Mucosa of stomach (tissue), 1 donor: ENCODE measurements at regions not wholly inside any gene's neighbourhood (a gene's known extent, or its start where the extent isn't known, plus 50 kb on each side); places are given as distances from the start of the nearest gene placed in this dataset.

ENCODE experiments used
- H3K27me3 ChIP-seq: one replicate; pipeline ENCODE4 v1.7.0; 2013; ENCODE audit warnings: mild to moderate bottlenecking, low read length; ENCODE audit not compliant: control insufficient read depth, insufficient read depth
- H3K36me3 ChIP-seq: one replicate; pipeline ENCODE4 v1.7.0; 2013; ENCODE audit warnings: low read length; ENCODE audit not compliant: control insufficient read depth, insufficient read depth
- H3K4me1 ChIP-seq: one replicate; pipeline ENCODE4 v1.7.0; 2013; ENCODE audit warnings: mild to moderate bottlenecking, low read length; ENCODE audit not compliant: control insufficient read depth, insufficient read depth
- H3K4me3 ChIP-seq: one replicate; pipeline ENCODE4 v1.7.0; 2013; ENCODE audit warnings: low read length
- H3K9ac ChIP-seq: one replicate; pipeline ENCODE4 v1.7.0; 2013; ENCODE audit warnings: mild to moderate bottlenecking, low read length, moderate library complexity
- H3K9me3 ChIP-seq: one replicate; pipeline ENCODE4 v1.7.0; 2013; ENCODE audit warnings: mild to moderate bottlenecking, low read length, moderate library complexity; ENCODE audit not compliant: control insufficient read depth
- donor health status: Pancreatic carcinoma.

GRCh38 chr12:77745624-77746023, 85.1 kb upstream of the NAV3 start:
- Histone ChIP-seq H3K9me3 (no peaks in the 10 kb centered on the region), H3K4me1 (no peaks in the 10 kb centered on the region), H3K36me3 (no peaks in the 10 kb centered on the region), H3K9ac (no peak overlapping the region), H3K4me3 (no peak overlapping the region), H3K27me3 (no peaks in the 10 kb centered on the region)

- Histone ChIP-seq H3K9ac (no peak overlapping the region), H3K4me3 (no peak overlapping the region), H3K9me3 (no peaks in the 10 kb centered on the region)
Measured at GRCh38 chr12:77742631-77743030, 88.1 kb upstream of the NAV3 start.

GRCh38 chr12:77741974-77742517, 88.6 kb upstream of the NAV3 start:
- H3K4me3 ChIP-seq: no peak overlapping the region
- H3K4me1 ChIP-seq: no peaks in the 10 kb centered on the region
- no peaks in the 10 kb centered on the region for H3K9me3 ChIP-seq
- no peaks in the 10 kb centered on the region for H3K27me3 ChIP-seq
- no peaks in the 10 kb centered on the region for H3K36me3 ChIP-seq
- H3K9ac ChIP-seq: no peak overlapping the region

More at GRCh38 chr12:77742631-77743030, 88.1 kb upstream of the NAV3 start:
- Histone ChIP-seq H3K36me3 (no peaks in the 10 kb centered on the region), H3K27me3 (no peaks in the 10 kb centered on the region), H3K4me1 (no peaks in the 10 kb centered on the region)

GRCh38 chr12:77736219-77736965, 94.3 kb upstream of the NAV3 start:
- Histone ChIP-seq H3K27me3 (no peaks in the 10 kb centered on the region), H3K4me3 (no peak overlapping the region), H3K36me3 (no peaks in the 10 kb centered on the region), H3K9me3 (no peaks in the 10 kb centered on the region), H3K4me1 (no peaks in the 10 kb centered on the region), H3K9ac (no peak overlapping the region)

DNA sequence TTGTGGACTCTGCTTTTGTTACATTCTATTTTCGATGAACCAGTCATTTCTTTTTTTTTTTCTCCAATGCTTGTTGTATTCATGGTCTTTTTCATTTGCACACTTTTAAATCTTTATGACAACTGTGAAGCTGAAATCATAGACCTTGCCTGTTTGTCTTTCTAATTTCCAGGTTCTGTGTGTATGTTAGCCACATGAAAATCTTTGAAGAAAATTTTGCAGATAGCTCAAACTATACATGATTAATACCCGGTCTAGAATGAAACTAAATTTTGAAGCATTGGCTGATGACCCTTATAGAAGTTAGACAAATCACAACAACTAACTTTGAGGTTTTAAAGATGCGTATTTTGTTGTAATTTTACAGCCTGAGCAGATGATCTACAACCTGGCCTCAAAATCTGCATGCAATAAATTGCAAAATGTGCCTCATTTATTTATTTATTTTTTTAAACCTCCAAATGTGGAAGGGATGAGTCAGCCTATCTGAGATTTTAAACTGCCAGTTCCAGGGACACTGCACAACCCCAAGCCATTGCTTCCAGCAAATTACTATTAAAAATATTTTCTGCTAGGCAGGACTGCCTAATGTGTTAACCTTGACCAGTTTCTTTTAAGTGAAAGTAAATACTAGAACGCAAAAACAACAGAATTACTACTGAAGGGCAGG, 96.3 kb upstream of the NAV3 start:
- Histone ChIP-seq H3K9ac (no peak overlapping the region), H3K27me3 (no peaks in the 10 kb centered on the region), H3K36me3 (no peaks in the 10 kb centered on the region), H3K4me1 (no peaks in the 10 kb centered on the region), H3K9me3 (no peaks in the 10 kb centered on the region), H3K4me3 (no peak overlapping the region)

GRCh38 chr12:77728018-77728417, 102.7 kb upstream of the NAV3 start:
- no peak overlapping the region for H3K9ac ChIP-seq
- no peaks in the 10 kb centered on the region for H3K27me3 ChIP-seq
- H3K4me3 ChIP-seq: no peak overlapping the region
- H3K4me1 ChIP-seq: no peaks in the 10 kb centered on the region
- no peaks in the 10 kb centered on the region for H3K9me3 ChIP-seq
- H3K36me3 ChIP-seq: no peaks in the 10 kb centered on the region

GRCh38 chr12:77727442-77728001, 103.2 kb upstream of the NAV3 start:
- Histone ChIP-seq H3K36me3 (no peaks in the 10 kb centered on the region), H3K9ac (no peak overlapping the region), H3K27me3 (no peaks in the 10 kb centered on the region), H3K4me3 (no peak overlapping the region), H3K4me1 (no peaks in the 10 kb centered on the region), H3K9me3 (no peaks in the 10 kb centered on the region)

- H3K9ac ChIP-seq: no peak overlapping the region
- no peaks in the 10 kb centered on the region for H3K4me1 ChIP-seq
- H3K4me3 ChIP-seq: no peak overlapping the region
- no peaks in the 10 kb centered on the region for H3K9me3 ChIP-seq
- H3K36me3 ChIP-seq: no peaks in the 10 kb centered on the region
- no peaks in the 10 kb centered on the region for H3K27me3 ChIP-seq
Measured at GRCh38 chr12:77725611-77726010, 105.1 kb upstream of the NAV3 start.

DNA sequence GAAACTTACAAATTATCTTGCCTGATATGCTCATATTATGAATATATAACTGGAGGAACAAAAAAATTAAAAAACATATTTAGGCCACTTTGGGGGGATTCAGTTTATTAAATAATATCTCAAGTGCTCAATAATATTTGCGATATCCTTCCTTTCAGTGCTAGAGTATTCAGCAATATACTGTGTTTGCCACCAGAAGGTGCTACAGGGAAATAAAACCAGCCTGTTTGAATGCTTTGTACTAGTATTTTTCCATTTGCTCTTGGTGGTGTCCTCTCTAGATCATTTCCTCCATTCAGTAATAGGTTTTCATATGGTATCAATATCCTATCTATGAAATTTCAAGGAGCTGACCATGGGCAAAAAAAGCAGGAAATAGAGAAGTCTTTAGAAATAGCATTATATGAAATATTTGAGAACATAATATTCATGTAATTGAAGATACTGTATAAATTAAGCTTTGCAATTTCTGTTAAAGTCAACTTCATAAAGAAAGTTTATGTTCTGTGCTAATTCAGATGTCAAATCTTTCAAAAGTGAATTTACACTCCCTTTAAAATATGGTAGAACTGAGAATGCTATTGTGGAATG, 106.2 kb upstream of the NAV3 start:
- H3K9me3 ChIP-seq: no peaks in the 10 kb centered on the region
- H3K36me3 ChIP-seq: no peaks in the 10 kb centered on the region
- no peak overlapping the region for H3K4me3 ChIP-seq
- H3K4me1 ChIP-seq: no peaks in the 10 kb centered on the region
- H3K27me3 ChIP-seq: no peaks in the 10 kb centered on the region
- no peak overlapping the region for H3K9ac ChIP-seq

- Histone ChIP-seq H3K27me3 (no peaks in the 10 kb centered on the region), H3K4me3 (no peak overlapping the region), H3K4me1 (no peaks in the 10 kb centered on the region), H3K36me3 (no peaks in the 10 kb centered on the region), H3K9me3 (no peaks in the 10 kb centered on the region), H3K9ac (no peak overlapping the region)
Measured at GRCh38 chr12:77723308-77723707, 107.4 kb upstream of the NAV3 start.

DNA sequence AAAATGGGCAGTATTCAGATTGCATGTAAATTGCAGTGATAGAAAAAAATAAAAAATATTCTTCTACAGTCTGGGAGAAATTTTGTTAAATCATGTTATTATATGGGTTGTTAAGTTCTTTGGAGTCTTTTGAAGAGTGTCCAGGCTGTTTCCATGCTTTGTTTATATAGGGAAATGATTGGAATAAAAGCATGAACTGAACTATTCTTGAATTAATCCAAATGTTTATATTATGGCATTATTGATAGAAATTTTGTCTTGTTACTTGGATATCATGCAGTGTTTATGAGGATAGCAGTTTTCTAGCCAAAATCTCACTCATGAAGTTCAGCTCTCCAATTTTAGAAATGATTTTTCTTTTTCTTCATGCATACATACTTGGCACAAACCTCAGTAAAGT, 108.2 kb upstream of the NAV3 start:
- H3K27me3 ChIP-seq: no peaks in the 10 kb centered on the region
- H3K9ac ChIP-seq: no peak overlapping the region
- no peaks in the 10 kb centered on the region for H3K36me3 ChIP-seq
- no peaks in the 10 kb centered on the region for H3K4me1 ChIP-seq
- H3K4me3 ChIP-seq: no peak overlapping the region
- no peaks in the 10 kb centered on the region for H3K9me3 ChIP-seq

GRCh38 chr12:77720258-77720657, 110.4 kb upstream of the NAV3 start:
- H3K27me3 ChIP-seq: no peaks in the 10 kb centered on the region
- H3K4me3 ChIP-seq: no peak overlapping the region
- H3K4me1 ChIP-seq: no peaks in the 10 kb centered on the region
- H3K9me3 ChIP-seq: no peaks in the 10 kb centered on the region
- H3K9ac ChIP-seq: no peak overlapping the region
- H3K36me3 ChIP-seq: no peaks in the 10 kb centered on the region
